ENCODE measurements at regions not wholly inside any gene's neighbourhood (a gene's known extent, or its start where the extent isn't known, plus 50 kb on each side); places are given as distances from the start of the nearest gene placed in this dataset.
"Not testable (repeated sequence)": the region's sequence is repeated elsewhere in the genome, so short reads cannot be mapped to it uniquely, and the experiment has no call there.

- FAIRE-seq, result no peak
Observed at GRCh38 chr13:83453723-83454122, 428.6 kb downstream of the SLITRK1 start.

- no peak for FAIRE-seq
Observed at GRCh38 chr13:83453300-83453699, 429.0 kb downstream of the SLITRK1 start.

GRCh38 chr13:83452292-83452950, 429.9 kb downstream of the SLITRK1 start:
- no peak for FAIRE-seq

GRCh38 chr13:83450591-83450990, 431.7 kb downstream of the SLITRK1 start:
- no peak for FAIRE-seq

- no peak for FAIRE-seq
Observed at GRCh38 chr13:83449668-83450395, 432.4 kb downstream of the SLITRK1 start.

- FAIRE-seq, result no peak
Observed at GRCh38 chr13:83440465-83440864, 441.8 kb downstream of the SLITRK1 start.

GRCh38 chr13:83439464-83439863, 442.8 kb downstream of the SLITRK1 start:
- FAIRE-seq, result not testable (repeated sequence)

GRCh38 chr13:83423861-83424260, 458.4 kb downstream of the SLITRK1 start:
- FAIRE-seq, result no peak

- FAIRE-seq, result no peak
Observed at GRCh38 chr13:83423381-83423780, 458.9 kb downstream of the SLITRK1 start.

- FAIRE-seq, result no peak
Observed at GRCh38 chr13:83414393-83414792, 467.9 kb downstream of the SLITRK1 start.

- no peak for FAIRE-seq
Observed at GRCh38 chr13:83386609-83387008, 495.7 kb downstream of the SLITRK1 start.

- FAIRE-seq, result no peak
Observed at GRCh38 chr13:83378908-83379307, 503.4 kb downstream of the SLITRK1 start.

GRCh38 chr13:83377491-83377890, 504.8 kb downstream of the SLITRK1 start:
- no peak for FAIRE-seq

- no peak for FAIRE-seq
Observed at GRCh38 chr13:83372786-83373185, 509.5 kb downstream of the SLITRK1 start.

GRCh38 chr13:83365723-83366122, 516.6 kb downstream of the SLITRK1 start:
- peak; percentile 28 for FAIRE-seq

- FAIRE-seq, result no peak
Observed at GRCh38 chr13:83355041-83355440, 527.2 kb downstream of the SLITRK1 start.

- FAIRE-seq, result no peak
Observed at GRCh38 chr13:83352391-83352790, 529.9 kb downstream of the SLITRK1 start.

GRCh38 chr13:83350569-83350968, 531.7 kb downstream of the SLITRK1 start:
- no peak for FAIRE-seq

GRCh38 chr13:83344518-83344917, 537.8 kb downstream of the SLITRK1 start:
- FAIRE-seq, result no peak

GRCh38 chr13:83340170-83340569, 542.1 kb downstream of the SLITRK1 start:
- no peak for FAIRE-seq

GRCh38 chr13:83333614-83334388, 548.5 kb downstream of the SLITRK1 start:
- no peak for FAIRE-seq

GRCh38 chr13:83332751-83333150, 549.5 kb downstream of the SLITRK1 start:
- no peak for FAIRE-seq

GRCh38 chr13:83327091-83327490, 555.2 kb downstream of the SLITRK1 start:
- FAIRE-seq, result no peak
